GM10266 (cell line): ENCODE measurements at regions not wholly inside any gene's neighbourhood (a gene's known extent, or its start where the extent isn't known, plus 50 kb on each side); places are given as distances from the start of the nearest gene placed in this dataset.
A peak's percentile ranks its signal among the peaks of the same experiment; 100 is the strongest.

Source experiments
- DNase-seq: peaks from one replicate; pipeline ENCODE4 v3.0.0; 2012; ENCODE audit errors: extremely low spot score
- CTCF ChIP-seq: IDR thresholded peaks from 2 replicates; pipeline ENCODE4 v1.5.1; 2012; ENCODE audit warnings: mild to moderate bottlenecking, low read depth; ENCODE audit not compliant: control insufficient read depth, insufficient read depth; ENCODE audit errors: missing control alignments

DNA sequence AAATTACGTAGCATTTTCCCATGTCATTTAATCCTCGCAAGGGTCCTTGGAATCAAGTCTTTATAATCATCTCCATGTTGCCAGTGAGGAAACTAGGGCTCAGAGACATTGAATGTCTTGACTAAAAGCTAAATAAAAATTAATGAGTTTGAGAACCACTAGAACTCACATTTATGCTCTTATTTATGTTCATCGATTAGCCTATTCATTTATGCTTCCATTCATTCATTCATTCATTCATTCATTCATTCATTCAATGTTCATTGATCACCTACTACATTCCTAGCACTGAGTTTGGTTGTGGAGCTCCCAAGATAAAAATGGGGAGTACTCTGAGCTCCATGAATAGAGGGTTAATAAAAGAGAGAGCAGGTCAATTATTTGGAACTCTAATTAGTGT is 59.7 kb downstream of the KCNA1 start:
- TF ChIP-seq CTCF: no peak
- DNase-seq: no peak

GRCh38 chr12:4974217-4974616 is 64.5 kb downstream of the KCNA1 start:
- no peak for DNase-seq
- no peak for TF ChIP-seq CTCF

- DNase-seq: peak; percentile 46
- no peak for TF ChIP-seq CTCF
Observed at GRCh38 chr12:4975574-4975973, 65.9 kb downstream of the KCNA1 start.

- DNase-seq: no peak
- no peak for TF ChIP-seq CTCF
Observed at GRCh38 chr12:4977102-4977501, 66.6 kb upstream of the KCNA5 start.

DNA sequence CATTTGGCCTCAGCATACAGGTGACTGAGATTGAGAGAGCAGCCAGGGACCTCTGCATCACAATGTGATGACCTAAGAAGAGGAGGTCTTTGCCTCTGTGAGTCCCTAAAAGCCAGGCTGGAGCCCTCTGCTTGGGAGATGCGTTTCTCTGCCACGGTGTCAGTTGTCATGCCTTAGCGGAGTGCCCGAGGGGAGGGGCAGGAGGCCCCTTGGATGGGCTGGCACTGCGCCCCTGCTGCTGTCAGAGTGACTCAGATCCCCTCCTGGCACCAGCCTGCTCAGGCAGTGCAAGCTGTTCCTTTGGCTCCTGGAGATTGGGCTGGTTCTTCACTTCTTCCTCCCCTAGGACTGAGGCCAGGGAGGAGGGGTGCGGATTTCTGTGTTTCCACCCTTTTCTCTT is 64.9 kb upstream of the KCNA5 start:
- TF ChIP-seq CTCF: no peak
- DNase-seq: no peak

DNA sequence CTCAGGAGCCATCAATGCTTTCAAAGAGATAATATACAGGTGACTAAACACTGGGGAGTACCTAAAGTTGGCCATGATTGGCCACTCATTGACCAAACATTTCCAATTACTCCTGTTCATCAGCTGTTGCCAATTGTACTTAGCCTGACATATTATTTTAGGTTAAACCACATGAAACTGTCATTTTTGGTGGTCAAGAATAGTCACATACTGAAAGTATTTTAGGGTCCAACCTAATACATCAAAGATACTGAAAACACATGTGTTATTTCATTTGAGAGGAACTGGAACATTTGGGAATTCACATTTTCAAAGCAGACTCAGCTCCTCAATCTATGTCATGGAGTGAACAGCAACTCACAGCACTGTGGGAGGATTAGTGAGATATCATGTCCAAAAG is 63.9 kb upstream of the KCNA5 start:
- peak; percentile 20 for DNase-seq
- no peak for TF ChIP-seq CTCF

GRCh38 chr12:4984344-4984743 is 59.3 kb upstream of the KCNA5 start:
- no peak for TF ChIP-seq CTCF
- DNase-seq: no peak
